NCI-H510A treated with DMSO at 0.1 percent for 48 hours (cell line): ENCODE measurements at regions not wholly inside any gene's neighbourhood (a gene's known extent, or its start where the extent isn't known, plus 50 kb on each side); places are given as distances from the start of the nearest gene placed in this dataset.
"Not testable (repeated sequence)": the region's sequence is repeated elsewhere in the genome, so short reads cannot be mapped to it uniquely, and the experiment has no call there.

Experiments
- DNase-seq: peaks from one replicate; lab custom pipeline; 2025; lab: John Stamatoyannopoulos, UW

DNA sequence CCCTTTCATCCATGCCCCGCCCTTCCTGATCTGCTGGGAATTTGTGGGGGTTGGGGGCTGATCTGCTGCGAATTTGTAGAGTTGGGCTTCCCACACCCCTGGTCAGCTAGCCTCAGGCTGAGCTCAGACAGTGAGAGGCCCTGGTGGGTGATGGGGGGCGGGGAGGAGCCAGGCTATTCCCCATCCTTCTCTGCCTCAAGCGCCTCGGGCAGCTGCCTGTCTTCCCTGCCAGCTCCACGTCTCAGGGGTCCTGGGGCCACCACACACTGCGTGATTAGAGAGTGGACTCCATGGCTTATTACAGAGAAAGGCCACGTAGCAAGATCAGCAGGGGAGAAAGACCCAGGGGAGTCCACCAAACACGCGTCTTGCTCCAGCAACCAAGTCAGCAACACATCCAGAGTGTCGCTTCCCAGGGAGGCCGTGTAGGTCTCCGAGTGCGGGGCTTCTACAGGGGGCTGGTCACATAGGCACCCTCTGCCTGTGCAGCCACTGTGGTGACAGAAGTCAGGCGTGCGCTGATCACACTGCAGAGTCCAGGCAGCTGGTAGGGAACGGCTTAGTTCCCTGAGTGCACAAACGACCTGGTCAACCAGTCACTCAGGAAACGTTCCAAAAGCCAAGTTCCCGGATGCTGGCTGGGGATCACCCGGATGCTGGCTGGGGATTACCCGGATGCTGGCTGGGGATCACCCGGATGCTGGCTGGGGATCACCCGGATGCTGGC lies 254.4 kb upstream of the SFSWAP start:
- DNase-seq: no peak

DNA sequence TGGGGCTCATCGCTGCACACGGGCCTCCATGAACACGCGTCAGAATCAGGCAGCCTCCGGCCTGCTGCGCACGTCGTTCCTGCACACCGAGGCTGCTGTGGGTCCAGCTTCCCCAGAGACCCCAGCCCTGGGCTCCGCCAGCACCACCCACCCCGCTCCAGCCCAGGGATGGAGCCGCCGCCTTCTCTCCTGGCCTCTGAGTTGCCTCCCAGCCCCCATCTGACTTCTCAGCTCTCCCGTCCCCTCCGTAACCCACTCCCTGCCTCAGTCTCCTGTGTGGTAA lies 253.9 kb upstream of the SFSWAP start:
- DNase-seq: no peak

DNA sequence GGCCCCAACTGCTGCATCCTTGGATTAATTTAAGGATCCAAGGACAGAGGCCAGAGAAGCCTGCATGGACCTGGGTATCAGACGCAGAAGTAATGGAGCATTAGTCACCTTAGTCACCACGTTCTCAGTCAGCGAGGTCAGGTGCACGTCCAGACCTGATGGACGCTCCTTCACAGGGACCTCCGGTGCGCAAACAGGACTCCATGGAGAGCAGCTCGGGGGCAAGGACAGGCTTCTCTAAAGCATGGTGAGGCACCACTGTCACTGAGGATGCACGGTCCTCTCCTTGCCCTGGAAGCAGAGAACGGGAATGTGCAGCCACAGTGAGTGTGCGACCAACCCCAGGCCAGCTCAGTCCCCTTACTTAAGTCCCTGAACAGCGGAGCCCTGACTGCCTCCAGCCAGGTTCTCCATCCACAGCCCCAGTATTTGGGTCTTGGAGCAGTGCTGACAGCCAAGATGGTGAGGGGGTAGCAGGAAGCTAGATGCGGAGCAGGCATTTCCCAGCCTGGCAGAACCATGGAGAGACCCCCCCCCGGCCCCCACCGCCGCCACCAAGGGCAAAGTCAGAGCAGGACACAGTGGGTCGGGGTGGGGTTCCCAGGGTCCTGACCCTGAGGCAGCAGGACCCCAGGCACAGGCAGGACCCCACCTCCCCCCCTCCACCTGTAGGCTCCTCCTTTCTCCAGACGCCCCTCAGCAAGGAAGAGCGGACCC lies 253.4 kb upstream of the SFSWAP start:
- DNase-seq: no peak

DNA sequence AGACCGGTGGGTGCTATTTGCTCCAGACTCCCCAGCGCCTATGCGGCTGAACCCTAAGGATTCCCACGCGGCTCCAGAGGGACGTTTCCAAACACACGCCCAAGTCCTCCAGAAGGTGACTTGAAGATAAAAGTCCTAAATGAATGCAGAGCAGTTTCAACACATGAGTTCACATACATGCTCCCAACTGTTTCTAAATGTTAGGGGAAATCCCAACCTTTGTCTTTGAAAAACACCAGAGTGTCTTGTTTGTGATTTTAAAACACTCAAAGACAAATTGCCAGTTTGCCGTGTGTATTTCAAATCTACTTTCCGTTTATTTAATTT lies 252.9 kb upstream of the SFSWAP start:
- DNase-seq: no peak

DNA sequence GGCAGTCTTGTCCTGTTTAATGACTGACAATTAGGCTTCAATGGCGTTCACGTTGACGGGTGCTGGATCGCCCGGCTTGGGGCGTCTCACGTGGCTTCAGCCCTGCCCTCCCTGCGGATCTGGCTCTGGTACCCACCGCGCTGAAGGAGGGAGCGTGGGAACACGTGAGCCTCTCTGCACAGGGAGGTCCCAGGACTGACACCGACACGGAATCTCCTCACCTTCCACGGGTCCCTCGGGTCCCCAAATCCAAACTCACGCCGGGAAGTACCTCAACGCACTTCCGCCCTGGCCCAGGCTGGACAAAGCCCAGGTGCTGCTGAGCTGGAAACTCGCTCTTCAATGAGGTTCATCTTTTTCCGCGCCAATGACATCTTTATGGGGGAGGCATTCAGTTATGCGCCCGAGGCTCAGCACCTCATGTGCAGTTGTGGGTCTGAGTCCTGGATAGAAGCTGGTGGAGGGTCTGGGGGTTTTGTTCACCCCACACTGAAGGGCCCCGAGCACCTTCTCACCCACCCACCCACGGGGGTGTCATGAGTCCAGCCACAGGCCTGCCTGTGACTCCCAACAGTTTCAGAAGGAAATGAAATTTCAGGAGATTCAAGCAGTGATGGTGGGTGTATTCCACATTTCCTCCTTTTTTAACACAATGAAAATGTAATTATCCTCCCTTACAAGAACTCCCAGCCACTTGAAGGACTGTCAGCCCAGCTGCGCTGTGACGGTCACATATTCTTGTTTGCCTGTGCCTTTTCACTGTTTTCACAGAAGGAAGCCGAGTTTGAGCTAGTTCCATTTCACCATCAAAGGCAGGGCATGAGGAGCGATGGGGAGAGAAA lies 251.7 kb upstream of the SFSWAP start:
- DNase-seq: no peak

DNA sequence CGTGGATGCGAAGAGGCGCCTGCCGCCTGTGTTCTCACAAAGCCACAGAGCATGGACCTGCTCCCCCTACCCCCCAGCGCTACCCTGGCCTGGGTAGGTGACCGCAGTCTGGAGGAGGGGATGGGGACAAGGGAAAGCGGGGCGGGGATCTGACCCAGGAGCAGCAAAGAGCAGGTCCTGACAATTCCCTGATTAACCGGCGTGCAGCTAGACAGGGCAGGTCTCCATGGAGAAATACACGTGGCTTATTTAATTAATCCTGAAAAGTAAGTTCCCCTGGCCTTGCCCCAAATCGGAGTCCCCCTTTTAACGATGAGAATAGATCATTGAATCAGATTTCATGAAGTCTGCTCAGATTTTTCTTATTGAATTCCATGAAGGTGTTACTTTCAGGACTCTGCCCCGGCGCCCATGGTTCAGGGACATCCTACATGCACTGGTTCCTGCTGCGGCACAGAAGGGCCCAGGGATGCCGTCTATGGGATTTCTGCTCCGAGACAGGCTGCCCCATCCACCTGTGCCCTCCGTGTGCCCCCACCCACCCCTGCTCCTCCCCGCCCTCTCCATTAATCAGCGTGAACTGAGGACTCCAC lies 251.0 kb upstream of the SFSWAP start:
- no peak for DNase-seq

DNA sequence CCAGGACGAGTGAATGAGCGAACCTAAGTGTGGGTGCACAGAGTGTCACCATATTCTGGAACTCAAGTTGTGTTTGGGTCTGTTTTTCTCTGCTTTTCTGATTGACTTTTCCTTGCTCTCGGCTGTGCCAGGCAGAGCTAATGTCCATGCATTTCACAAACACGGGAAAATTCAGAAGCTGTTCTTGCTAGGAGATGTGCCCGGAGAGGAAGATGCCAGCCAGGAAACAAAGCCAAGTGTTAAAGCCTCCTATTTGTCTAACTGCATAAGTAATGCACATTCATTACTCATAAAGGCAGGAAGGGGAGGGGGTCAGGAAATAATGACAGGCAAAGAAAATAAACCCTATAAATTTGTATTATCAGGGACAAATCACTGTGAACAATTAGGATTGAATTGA lies 250.4 kb upstream of the SFSWAP start:
- no peak for DNase-seq

DNA sequence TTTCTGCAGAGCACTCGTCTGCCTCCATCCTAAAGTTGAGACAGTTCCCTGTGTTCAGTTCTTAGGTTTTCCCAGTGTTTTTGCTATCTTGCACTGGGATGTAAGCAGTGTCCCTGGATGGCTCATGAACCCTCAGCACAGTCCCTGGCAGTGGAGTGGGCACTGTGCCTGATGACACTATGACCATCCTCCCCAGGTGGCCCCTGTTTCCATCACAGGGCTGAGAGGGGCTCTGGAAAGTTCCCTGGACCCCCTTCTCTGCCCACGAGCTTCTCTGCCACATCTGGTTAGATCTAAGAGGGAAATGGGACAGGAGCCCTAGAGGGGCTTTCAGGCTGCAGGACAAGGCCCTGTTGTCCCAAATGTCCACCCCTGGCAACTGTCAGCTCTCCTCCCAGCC lies 249.8 kb upstream of the SFSWAP start:
- DNase-seq: no peak

DNA sequence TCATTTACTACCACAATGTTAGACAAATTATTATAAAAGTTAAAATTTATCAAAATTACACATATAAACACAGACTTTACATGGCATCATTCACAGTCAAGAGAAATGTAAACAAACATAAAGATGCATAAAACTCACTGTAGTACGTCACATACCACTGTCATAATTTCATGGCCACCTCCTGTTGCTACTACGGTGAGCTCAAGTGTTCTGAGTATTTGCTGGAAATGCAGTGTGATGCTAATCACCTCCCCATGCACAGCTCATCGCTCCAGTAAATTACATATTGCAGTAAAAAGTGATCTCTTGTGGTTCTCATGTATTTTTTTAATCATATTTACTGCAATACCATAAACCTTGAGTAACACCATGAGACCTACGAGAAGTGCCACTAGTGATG lies 247.7 kb upstream of the SFSWAP start:
- no peak for DNase-seq

DNA sequence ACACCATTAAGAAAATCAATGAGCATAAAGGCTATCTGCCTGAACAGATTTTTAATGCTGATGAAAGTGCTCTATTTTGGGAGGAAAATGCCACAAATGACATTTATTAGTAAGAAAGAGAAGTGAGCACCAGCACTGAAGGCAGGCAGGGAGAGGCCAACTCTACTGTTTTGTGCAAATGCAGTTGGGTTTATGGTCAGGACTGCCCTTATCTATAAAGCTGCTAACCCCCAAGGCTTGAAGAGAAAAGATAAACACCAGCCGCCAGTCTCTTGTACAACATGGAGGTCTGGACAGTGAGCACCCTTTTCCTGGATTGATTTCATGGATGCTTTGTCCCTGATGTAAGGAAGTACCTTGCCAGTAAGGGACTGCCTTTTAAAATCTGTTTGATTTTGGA lies 246.8 kb upstream of the SFSWAP start:
- DNase-seq: no peak

DNA sequence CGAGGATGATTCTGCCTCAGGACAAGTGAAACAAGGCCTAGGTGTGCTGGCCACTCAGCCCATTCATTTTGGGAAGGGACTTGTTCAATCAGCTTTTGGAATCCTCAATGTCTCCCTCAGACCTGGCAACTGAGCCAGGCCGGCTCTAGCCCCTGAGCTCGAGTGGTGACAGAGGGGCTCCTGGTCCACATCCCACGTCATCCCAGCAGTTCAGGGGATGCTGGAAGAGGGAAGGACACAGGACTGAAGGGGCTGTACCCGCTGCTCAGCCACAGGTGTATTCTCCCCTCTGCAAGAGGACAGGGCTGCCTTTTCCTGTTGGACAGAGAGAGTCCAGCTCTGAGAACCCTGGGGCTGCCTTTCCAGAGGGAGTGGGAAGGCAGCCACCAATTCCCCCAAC lies 244.6 kb upstream of the SFSWAP start:
- no peak for DNase-seq

DNA sequence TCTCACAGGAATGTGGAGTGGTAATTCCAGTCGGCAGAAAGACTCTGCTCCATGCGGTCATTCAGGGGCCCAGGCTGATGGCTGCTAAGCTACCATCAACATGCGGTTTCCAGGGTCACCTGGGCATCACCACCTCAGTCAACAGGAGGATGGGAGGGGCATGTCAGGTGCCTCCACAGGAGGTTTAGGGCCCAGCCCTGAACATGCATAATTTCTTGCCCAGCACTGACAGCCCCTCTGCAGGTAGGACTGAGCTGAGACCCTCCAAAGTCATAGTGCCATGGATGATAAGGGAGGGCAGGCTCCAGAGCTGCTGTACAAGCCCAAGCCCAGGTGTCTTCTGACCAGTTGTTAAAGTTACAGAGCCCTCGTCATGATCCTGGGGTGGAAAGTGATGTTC lies 244.0 kb upstream of the SFSWAP start:
- DNase-seq: no peak

DNA sequence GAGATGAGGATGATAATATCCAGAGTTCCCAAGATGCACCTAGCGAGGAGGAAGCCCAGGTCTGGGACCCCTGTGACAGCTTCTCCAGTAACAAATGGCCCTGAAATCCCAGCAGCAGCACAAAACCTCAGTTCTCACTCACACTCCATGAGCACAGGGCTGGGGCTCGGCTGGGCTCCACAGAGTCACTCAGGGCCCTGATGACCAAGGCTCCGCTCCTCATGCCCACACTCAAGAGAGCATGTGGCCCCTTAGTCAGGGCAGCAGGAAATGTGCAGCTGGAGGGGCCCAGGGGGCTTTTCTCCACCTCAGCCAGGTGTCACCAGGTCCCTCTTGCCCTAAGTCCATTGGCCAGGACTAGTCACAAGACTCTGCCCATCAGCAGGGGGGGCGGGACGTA lies 242.7 kb upstream of the SFSWAP start:
- DNase-seq: no peak

DNA sequence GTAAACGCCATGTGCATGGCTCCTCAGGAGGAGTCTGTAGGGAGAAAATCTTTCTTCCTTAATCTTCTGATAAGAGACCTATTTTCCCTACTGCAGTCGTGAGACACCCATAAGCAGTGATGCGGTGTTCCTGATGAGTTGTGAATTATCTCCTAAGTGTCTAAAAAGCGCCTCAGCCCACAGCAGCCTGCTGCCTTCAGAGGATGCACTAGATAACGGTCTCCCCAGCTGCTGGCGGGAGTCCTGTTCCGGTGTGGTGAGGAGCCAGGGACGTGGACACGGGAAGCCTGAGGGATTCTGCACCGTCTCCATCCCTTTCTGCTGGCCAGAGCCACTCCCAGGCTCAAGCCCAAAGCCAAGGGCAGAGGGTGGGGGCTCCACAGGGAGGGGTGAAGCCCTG lies 240.9 kb upstream of the SFSWAP start:
- DNase-seq: not testable (repeated sequence)

DNA sequence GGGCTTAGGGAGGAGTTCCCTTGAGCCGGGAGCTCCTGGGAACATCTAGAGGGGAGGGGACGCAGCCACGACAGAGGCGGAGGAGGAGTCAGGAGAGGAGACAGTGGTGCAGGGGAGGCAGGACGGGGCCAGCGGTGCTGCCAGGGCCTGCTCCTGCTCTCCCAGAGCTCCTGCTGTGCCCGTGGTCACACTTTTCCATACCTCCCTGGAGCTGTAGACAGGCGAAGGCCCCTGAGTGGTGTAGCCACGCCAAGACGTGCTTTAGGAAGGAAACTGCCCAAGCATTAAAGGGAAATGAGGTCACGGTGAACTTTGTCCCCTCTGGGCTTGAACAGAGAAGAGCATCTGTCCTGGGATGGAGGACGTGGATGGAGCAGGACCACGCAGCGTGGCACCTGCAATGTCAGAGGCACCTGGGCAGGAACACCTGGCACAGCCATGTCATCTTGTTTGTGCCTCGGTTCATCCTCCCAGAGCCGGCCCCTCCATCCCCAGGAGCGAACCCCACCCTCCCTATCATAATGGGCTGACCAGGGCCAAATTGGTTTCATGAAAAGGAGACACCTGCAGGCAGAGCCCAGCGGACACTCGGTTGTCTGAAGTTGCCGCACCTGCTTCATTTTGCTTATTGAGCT lies 239.5 kb upstream of the SFSWAP start:
- DNase-seq: no peak

DNA sequence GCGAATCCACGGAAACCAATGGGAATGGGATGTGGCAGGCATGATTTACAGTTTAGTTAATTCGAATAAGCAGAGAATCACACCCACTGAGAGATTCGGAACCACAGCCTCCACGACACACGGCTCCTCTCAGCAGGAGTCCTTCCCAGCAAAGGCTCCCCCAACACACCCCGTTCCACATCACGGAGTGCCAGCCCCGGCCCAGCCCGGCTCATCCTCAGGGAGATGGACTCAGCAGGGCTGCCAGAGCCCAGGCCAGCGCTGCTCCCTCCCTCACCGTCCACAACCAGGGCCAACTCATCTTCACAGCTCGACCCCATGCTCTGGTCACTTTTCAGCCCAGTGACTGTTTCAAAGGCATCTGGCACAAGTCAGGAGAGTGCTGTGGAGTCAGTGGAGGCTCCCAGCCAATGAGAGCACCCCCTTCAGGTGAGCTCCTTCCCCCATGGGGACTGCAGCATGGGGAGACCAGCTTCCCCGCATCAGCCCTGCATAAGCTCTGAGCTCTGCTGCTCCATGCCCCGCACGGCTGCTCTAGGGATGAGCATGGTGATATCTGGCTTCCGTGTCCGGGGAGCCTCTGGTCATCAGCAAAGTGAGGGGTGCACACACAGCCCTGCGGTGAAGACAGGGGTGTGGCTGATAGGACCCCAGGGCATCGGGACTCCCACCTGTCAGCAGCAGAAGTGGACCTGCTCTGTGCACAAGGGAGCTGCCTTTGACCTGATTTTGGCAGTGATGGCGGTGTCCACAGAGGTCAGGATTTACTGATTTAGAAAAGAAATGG lies 238.8 kb upstream of the SFSWAP start:
- no peak for DNase-seq

DNA sequence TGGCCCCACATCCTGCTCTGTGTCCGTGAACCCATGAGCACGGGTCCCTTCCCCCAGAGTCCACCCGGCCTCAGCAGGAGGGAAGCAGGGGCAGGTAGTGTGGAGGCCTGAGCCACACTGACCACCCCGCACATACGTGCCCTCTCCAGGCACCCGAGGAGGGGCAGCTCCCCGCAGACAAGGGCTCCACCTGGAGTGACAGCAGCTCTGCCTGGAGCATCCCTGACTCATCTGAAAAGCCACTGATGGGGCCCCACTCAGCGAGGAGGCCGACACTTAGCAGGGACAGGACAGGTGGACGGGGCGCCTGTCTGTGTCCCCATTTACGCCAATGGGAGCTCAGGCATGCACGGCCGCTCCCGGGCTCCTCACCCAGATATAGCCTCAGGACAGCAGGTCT lies 237.6 kb upstream of the SFSWAP start:
- DNase-seq: no peak

DNA sequence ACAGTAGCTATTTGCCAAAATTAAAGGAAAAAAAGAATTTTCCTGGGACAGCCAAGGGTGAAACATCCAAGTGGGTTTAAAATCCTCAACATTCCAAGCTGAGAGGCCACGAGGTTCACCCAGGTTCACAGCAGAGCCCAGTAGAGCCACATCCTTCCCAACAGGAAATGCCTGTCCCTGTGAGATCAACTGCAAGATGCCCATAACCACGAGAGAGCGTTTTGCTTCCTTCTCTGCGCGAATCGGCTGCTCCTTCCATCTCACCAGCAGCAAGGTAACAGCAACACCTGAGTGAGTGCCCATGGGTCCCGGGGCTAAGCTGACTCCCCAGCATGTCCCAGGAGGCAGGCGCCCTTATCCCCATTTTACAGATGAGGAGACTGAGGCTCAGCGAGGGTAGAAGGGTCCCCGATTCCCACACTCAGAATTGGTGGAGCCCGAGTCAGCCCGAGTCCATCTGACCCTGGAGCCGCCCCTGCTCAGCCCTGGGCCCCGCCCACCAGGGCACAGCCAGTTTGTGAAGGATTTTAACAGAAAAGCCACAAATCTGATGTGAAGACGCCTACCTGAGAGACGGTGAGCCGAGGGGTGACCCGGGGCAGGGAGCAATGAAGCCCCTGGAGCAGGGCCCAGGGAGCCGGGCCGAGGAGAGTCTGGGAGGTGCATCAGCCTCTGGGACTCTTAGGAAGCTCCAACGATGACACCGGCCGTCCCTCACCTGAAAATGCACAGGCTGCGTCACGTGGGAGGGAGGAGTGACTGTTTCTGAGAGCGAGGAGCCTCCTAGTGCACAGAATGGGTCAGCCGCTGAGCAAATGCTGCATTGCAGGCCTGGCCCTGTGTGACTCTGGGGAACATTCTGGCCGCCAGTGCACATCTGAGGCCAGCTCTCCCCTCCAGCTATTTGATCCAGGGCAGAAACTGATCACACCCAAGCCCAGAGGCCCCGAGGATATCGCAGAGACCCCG lies 236.9 kb upstream of the SFSWAP start:
- no peak for DNase-seq

DNA sequence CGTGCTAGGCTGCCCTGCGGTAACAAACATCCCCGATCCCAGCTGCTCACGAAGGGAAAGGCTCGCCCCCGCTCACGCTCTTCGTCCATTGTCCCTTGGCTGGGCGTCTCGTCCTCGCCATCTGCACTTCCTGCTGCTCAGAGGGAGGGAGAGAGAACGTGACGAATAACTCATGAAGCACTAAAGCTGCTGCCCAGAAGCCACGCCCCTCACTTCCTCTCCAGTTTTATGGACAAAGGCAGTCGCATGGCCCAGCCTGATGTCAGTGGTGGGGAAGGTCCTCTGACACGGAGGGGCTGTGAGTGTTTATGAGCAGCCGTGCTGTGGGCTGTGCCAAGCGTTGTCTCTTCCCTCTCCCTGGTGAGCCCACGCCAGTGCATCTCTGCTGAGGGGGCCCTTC lies 235.9 kb upstream of the SFSWAP start:
- not testable (repeated sequence) for DNase-seq

DNA sequence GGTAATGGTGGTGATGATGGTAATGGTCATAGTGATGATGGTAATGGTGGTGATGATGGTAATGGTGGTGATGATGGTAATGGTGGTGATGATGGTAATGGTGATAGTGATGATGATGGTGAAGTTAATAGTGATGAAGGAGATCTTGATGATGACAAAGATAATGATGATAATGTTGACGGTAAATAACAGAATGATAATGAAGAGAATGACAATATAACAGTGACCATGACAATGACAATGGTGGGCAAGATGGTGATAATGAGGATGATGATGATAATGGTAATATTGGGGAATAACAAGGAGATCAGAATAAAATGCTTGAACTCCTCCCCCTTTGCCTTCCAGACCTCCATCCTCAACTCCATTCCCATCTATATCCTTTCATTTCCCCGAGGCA lies 233.3 kb upstream of the SFSWAP start:
- no peak for DNase-seq

DNA sequence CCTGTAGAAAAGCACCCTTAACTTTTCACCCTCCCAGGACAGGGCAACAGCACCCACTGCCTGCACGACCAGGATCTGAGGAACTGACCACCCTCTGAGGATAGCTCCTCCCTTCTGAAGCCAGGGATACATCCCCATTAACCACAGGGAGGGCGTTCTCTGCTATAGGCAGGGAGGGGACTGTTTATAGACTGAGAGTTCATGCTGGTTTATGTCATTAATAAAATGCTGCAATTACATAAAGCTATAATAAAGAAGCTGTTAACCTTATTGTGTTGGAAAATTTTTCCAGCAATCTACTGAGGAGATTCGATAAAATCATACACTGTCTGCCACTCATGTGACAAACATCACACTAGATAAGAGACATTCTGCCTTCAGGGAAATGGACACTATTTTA lies 232.4 kb upstream of the SFSWAP start:
- DNase-seq: no peak
